ENCODE measurements at regions not wholly inside any gene's neighbourhood (a gene's known extent, or its start where the extent isn't known, plus 50 kb on each side); places are given as distances from the start of the nearest gene placed in this dataset.
"Not testable (repeated sequence)": the region's sequence is repeated elsewhere in the genome, so short reads cannot be mapped to it uniquely, and the experiment has no call there.

DNA sequence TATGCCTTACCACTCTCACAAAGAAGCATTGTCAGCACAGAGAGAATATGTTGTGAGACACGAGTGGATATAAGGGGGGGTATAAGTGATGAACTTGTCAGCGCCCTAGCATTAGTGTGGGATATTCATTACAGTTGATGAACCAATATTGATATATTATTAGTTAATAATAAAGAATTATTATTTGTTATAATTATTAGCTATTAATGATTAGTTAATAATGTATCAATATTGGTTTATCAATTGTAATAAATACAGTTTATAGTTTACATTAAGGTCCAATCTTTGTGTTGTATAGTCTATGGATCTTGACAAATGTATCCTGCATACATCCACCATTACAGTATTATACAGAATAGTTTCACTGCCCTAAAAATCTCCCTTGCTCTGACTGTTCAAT, 120.2 kb upstream of the NCAM2 start:
- no peak for DNase-seq

- DNase-seq, result no peak
These were observed 115.5 kb upstream of the NCAM2 start for GRCh38 chr21:20882462-20883407.

GRCh38 chr21:20883408-20883800, 114.8 kb upstream of the NCAM2 start:
- DNase-seq, result no peak

- no peak for DNase-seq
These were observed 95.7 kb upstream of the NCAM2 start for GRCh38 chr21:20902511-20902910.

DNA sequence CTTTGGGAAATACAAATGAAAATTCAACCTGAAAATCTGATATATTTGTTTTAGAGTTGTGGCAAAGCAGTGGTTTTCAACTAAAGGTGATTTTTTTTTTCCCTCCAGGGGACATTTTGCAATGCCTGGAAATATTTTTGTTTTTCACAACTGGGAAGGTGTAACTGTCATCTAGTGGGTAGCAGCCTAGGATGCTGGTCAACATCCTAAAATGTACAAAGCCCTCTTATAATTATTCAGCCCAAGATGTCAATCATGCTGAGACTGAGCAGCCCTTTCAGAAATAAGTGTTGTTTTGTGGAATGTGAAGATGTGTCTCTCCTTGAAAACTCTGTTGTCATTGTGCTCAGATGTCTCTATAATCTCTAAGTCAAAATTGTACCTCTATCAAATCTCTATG, 95.2 kb upstream of the NCAM2 start:
- DNase-seq, result no peak

DNA sequence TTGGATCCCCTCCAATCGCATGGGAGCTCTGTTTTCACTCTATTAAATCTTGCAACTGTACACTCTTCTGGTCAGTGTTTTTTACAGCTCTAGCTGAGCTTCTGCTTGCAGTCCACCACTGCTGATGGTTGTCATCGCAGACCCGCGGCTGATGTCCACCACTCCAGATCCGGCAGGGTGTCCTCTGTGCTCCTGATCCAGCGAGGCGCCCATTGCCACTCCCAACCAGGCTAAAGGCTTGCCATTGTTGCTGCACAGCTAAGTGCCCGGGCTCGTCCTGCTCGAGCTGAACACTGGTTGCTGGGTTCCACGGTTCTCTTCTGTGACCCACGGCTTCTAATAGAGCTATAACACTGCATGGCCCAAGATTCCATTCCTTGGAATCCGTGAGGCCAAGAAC, 70.7 kb upstream of the NCAM2 start:
- not testable (repeated sequence) for DNase-seq

GRCh38 chr21:20942523-20942922, 55.7 kb upstream of the NCAM2 start:
- no peak for DNase-seq

DNA sequence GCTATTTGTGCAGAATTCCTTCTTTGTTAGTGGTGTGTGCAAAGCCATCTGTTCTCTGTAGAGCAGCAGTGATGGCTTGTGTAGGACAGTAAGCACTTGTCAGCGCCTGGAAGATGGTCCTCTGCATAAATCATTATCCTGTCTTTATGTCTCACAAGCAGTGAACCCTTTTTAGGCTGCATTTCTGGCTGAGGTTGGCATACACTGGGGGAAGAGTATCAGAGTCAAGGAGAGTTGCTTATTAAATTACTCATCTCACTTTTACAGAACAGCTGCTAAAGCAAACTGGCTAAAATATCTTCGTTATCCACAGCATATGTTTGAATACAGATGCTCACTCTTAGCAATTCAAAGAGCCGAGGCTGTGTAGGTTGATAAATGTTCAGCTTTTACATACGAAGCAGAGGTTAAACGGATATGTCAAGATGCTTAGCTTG, 54.6 kb upstream of the NCAM2 start:
- DNase-seq, result no peak

DNA sequence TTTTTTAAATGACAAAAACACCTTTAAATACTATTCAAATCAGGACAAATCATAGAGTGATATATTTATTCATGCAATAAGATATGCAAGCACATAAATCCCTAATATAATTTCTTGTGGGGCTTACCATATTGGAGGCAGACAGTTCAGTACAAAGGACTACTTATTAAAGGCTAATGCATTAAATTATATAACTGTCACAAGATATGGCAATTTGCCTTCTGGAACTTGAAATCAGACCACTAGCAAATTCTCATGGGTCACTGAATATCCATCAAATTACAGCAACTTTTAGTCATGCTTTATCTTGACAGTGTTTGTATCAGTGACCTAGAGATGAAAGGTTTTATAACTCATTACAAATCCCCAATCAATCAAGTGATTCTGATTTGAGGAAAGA, 54.1 kb upstream of the NCAM2 start:
- DNase-seq, result no peak

GRCh38 chr21:20946701-20947100, 51.5 kb upstream of the NCAM2 start:
- no peak for DNase-seq

Measured in right forelimb (tissue), 1 donor.